GM18511 (cell line): ENCODE measurements at regions not wholly inside any gene's neighbourhood (a gene's known extent, or its start where the extent isn't known, plus 50 kb on each side); places are given as distances from the start of the nearest gene placed in this dataset.
"Not testable (repeated sequence)": the region's sequence is repeated elsewhere in the genome, so short reads cannot be mapped to it uniquely, and the experiment has no call there.

Experiments
- ATAC-seq: cut with Tn5 transposase; IDR thresholded peaks from one replicate; pipeline ENCODE4 v1.9.1; 2021; ENCODE audit warnings: mild to moderate bottlenecking, moderate library complexity; ENCODE audit not compliant: unreplicated experiment

DNA sequence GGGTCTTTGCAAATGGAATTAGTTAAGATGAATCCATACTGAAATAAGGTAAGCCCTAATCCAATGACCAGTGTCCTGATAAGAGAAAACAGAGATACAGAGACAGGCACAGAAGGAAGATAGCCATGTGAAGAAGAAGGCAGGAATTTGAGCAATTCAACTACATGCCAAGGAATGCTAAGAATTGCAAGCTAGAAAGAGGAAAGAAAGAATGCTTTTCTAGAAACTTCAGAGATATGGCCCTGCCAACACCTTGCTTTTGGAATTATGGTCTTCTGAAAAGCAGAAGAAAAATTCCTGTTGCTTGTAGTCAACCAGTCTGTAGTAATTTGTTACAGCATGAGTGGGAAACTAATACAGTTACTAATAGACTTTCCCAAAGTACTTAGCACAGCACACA, 111.3 kb downstream of the SLC17A6 start:
- ATAC-seq, result no peak

DNA sequence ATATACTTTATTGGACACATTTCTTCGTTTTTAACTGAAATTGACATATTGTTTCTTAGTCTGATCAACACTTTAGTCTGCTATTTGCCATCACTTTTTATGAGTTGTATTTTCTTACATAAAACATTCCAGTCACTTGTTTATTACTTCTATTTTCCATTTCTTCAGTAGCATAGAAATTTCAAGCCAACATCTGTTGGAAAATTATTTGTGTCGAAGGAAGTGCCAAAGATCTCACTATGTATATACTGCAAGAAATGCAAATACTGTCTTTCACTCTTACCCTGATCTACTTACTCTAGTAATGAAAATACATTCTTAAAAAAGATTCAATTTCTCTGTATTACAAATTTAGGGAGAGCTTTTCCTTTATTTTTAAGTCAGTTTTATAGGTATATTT, 105.9 kb downstream of the SLC17A6 start:
- no peak for ATAC-seq

DNA sequence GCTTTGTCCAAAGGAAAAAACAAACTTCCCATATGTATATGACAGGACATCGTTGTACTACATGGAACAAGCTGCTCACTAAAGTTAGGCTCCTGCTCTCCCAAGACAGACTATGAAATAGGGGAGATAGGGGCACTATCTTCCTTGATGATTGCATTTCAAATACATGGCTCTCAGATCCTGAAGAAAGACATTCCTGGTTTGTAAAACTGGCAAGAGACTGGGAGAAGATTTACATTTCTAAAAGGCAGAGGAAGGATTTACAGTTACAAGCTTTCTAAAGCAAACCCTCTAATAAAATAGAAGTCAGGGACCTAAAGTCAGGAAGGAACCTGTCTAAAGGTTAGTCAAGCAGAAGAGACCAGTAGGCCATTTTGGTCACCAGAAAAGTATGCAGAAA, 103.7 kb downstream of the SLC17A6 start:
- ATAC-seq, result no peak

- ATAC-seq, result not testable (repeated sequence)
Observed at GRCh38 chr11:22435582-22435981, 97.4 kb downstream of the SLC17A6 start.

DNA sequence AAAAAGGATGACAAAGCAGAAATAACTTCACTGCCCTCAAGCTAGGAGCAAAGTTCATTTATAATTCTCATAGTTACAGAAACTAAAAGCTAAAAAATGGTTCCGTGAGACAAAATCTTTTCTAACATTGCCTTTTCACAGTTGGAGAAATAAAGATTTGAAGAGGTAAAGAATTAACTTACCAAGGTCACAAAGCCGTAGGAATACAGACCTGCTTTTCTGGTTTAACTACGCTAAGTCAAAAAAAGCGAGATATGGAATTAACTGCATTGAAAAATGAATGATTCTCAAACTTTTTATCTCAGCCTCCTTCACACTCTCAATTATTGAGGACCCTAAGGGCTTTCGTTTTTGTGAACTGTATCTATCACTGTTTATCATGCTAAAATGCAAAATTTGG, 95.3 kb downstream of the SLC17A6 start:
- ATAC-seq, result no peak

DNA sequence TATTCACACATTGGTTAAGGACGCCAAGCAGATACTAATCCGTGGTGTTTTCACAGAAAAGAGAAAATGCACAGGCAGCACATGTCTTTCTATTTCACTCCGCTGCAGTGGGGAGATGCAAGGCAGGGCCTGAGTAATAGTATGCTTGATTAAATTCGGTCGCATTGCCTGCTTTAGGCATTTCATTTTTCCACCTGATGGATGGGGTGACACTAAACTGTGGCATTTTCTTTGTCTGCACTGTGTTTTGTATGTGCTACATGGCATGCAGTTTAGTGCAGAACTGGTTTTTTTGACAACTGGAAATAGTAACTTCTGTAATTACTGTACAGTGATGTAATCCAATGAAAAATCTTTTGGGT, 94.9 kb downstream of the SLC17A6 start:
- ATAC-seq, result peak; percentile 25

DNA sequence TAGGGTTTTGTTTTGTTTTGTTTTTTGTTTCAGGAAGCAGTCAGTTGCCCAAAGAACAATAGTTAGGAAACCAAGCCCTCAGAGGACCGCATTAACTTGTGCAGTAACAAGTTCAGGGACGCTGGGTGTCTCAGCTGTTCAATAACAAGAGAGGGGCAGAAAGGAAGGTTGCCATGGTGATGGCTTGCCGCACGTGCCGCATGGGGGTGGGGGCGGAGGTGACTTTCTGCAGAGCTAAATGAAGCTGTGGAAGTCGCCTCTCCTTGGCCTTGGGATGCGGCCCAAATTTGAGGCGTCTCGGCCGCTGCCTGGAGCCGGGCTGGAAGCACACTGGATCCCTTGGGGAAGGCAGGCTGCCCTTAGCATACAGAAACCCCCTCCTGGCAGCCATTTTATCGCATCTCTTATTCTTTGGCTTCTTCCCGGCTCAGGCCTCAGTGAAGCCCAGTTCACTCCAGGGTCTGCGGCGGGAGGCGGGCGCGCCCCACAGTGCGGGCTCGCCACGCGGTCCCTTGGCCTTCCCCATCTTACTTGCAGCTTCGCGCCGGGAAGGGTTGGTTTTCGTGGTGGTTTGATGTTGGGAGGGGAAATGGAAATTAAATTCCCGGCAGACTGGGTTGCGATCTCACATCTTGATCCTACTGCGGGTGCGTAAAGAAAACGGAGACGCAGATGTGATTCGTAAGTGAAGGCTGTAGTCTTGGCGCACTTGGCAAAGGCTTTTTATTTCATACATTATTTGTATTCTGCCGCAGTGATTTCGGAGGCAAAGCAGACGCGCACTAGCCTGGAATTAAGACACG, 94.3 kb downstream of the SLC17A6 start:
- ATAC-seq, result peak; percentile 82

DNA sequence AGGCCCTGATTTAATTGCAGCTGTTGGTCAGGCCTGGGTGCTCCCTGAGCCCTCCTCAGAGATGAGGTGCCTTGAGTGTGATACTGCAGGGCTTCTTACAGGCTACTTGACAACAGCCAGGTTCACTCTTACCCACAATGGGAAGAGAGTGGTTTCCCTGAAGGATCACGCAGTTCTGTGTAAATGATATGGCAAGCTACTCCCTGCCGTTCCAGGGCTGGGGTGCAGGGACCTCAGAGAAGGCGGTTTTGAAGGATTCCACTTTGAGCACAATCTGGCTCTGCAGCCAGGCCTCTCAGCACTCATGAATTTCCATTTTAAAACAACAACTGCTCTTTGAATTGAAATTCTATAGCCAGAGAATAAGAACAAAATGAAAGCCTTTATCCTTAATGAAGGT, 92.9 kb downstream of the SLC17A6 start:
- no peak for ATAC-seq

DNA sequence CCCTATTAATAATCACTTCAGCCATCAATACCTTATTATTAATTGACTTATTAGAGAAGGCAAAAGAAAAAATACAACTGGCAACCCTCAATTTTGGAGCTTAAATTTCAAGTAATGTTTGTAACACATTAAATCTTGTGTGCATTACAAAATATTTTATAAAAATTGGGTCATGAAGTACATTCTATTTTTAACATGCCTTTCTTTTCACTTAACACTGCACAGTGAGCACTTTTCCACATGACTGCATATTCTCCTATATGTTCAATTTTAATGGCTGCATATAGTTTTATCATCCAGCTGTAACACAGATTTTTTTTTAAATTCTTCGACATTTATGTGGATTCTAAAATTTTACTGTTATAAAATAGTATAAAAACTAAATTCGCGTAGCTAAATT, 92.5 kb downstream of the SLC17A6 start:
- ATAC-seq, result no peak

- ATAC-seq, result no peak
Observed at GRCh38 chr11:22430141-22430541, 92.0 kb downstream of the SLC17A6 start.
